ENCODE measurements at regions not wholly inside any gene's neighbourhood (a gene's known extent, or its start where the extent isn't known, plus 50 kb on each side); places are given as distances from the start of the nearest gene placed in this dataset.

- TF ChIP-seq RXRA (IDR thresholded peaks at IDR 0.05; ENCODE audit: insufficient read depth, low read depth, low read length) = no peak
- TF ChIP-seq ASH2L (IDR thresholded peaks at IDR 0.05; ENCODE audit: low read length) = no peak
- TF ChIP-seq POU5F1 (IDR thresholded peaks at IDR 0.05; ENCODE audit: low read depth, low read length) = no peak
Measured at GRCh38 chr11:31996159-31996881, 94.6 kb upstream of the RCN1 start (continued).

All from H1 (cell line).